SU-DHL-6 (cell line): ENCODE measurements at regions not wholly inside any gene's neighbourhood (a gene's known extent, or its start where the extent isn't known, plus 50 kb on each side); places are given as distances from the start of the nearest gene placed in this dataset.

Experiments
- CTCF ChIP-seq: fragments of 200-600 bp; sonication (generic); IDR thresholded peaks from one replicate; pipeline ENCODE4 v1.5.1; 2017; ENCODE audit warnings: antibody characterized with exemption, mild to moderate bottlenecking, low read length, moderate library complexity; ENCODE audit not compliant: insufficient read depth, poor library complexity, severe bottlenecking
- EZH2phosphoT487 ChIP-seq: fragments of 200-600 bp; sonication (generic), shearing (Covaris generic); conservative IDR thresholded peaks from 2 replicates; pipeline ENCODE4 v1.6.1; 2018; ENCODE audit warnings: mild to moderate bottlenecking, antibody characterized with exemption, low read length, moderate library complexity, mixed read lengths

DNA sequence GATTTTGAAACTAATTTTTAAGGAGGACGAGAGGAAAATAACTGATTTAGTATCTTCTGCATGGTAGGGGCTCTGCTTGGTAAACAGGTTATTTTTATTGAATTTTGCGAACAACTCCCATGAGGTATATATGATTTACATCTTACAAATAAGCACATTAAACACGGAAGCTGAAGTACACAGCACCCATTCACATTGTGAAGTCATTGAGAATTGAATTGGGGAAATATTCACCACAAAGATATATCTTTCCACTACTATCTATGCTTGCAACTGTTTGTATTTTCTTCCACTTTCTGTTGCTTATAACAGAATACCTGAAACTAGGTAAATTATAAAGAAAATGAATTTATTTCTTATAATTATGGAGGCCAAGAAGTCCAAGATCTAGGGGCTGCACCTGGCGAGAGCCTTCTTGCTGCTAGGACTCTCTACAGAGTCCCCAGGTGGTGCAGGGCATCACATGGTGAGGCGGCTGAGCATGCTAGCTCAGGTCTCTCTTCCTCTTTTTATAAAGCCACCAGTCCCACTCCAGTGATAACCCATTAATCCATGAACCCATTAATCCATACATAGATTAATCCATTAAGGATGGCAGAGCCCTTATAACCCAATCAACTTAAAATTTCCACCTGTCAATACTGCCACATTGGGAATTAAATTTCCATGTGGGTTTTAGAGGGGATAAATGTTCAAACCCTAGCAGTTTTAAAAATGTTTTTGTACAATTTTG is 79.0 kb upstream of the ZNF608 start:
- TF ChIP-seq CTCF (no peak), EZH2phosphoT487 (no peak)
